ENCODE measurements at regions not wholly inside any gene's neighbourhood (a gene's known extent, or its start where the extent isn't known, plus 50 kb on each side); places are given as distances from the start of the nearest gene placed in this dataset.

GRCh38 chr21:41112740-41113692 lies 54.9 kb upstream of the BACE2 start:
- Histone ChIP-seq H3K4me1 (ENCODE audit: insufficient read depth) (no peaks in the 10 kb centered on the region), H3K36me3 (ENCODE audit: insufficient read depth) (no peaks in the 10 kb centered on the region), H3K4me3 (ENCODE audit: low read depth, low read length) (no peak overlapping the region), H3K27ac (ENCODE audit: low read depth) (no peak overlapping the region)
- DNase-seq (ENCODE audit: extremely low spot score): peak; percentile 66
- WGBS: 32% methylated on average over 14 of the region's 14 CpGs

- no peak overlapping the region for H3K27ac ChIP-seq (ENCODE audit: low read depth)
- WGBS: 67% methylated on average over 4 of the region's 4 CpGs
- no peak overlapping the region for H3K4me3 ChIP-seq (ENCODE audit: low read depth, low read length)
- H3K36me3 ChIP-seq (ENCODE audit: insufficient read depth): no peaks in the 10 kb centered on the region
- no peak for DNase-seq (ENCODE audit: extremely low spot score)
- no peaks in the 10 kb centered on the region for H3K4me1 ChIP-seq (ENCODE audit: insufficient read depth)
These were observed 52.1 kb upstream of the BACE2 start for GRCh38 chr21:41115851-41116250.

All from urinary bladder (tissue), 3 donors.